Psoas muscle (tissue), 7 donors: ENCODE measurements at regions not wholly inside any gene's neighbourhood (a gene's known extent, or its start where the extent isn't known, plus 50 kb on each side); places are given as distances from the start of the nearest gene placed in this dataset.

Experiments used
- ATAC-seq, 4 donors: fragments of 200-7000 bp; cut with Tn5 transposase; one replicate each; pipeline ENCODE4 v1.9.1; 2020; ENCODE audit warnings: moderate library complexity in 3 of 4, mild to moderate bottlenecking in 2 of 4
- DNase-seq, 2 donors: peaks; one replicate each; pipeline ENCODE4 v3.0.0-alpha.2; 2020
- H3K27ac ChIP-seq: fragments of 200-600 bp; one replicate; pipeline ENCODE4 v1.8.0; 2022
- H3K27me3 ChIP-seq, 3 donors: fragments of 200-600 bp in 1 of 3; one replicate each; pipeline versions ENCODE4 v1.6.1 to v1.8.0; 2013 to 2022; ENCODE audit warnings: low read length in 2 of 3, mild to moderate bottlenecking in 2 of 3, moderate library complexity in 1 of 3; ENCODE audit not compliant: insufficient read depth in 3 of 3
- H3K36me3 ChIP-seq, 2 donors: fragments of 200-600 bp in 1 of 2; one replicate each; pipeline versions ENCODE4 v1.6.1 to v1.8.0; 2013 to 2022; ENCODE audit warnings: low read depth in 1 of 2, mild to moderate bottlenecking in 1 of 2, moderate library complexity in 1 of 2; ENCODE audit not compliant: insufficient read depth in 1 of 2
- H3K4me1 ChIP-seq: fragments of 200-600 bp; one replicate; pipeline ENCODE4 v1.8.0; 2022
- H3K4me3 ChIP-seq: fragments of 200-600 bp; one replicate; pipeline ENCODE4 v1.8.0; 2022; ENCODE audit warnings: mild to moderate bottlenecking
- H3K9me3 ChIP-seq: fragments of 200-600 bp; one replicate; pipeline ENCODE4 v1.8.0; 2022
- CTCF ChIP-seq: fragments of 200-600 bp; IDR thresholded peaks from one replicate; pipeline ENCODE4 v1.8.0; 2022; ENCODE audit warnings: antibody characterized with exemption
- WGBS, 3 donors: extraction: QIAGEN DNeasy Blood & Tissue Kit; methylation state at CpG; one replicate each; pipeline versions ENCODE4 v1.1.6 to v1.1.7; 2013; 5-methylcytosine and 5-hydroxymethylcytosine counted together
- intact Hi-C, 2 donors: fragments of 100-400 bp; cut with DNase I; formaldehyde crosslinking; loops; one replicate each; pipeline versions ENCODE4 v1.11.0 to v1.14.2; 2022
- donor health status: healthy with polysubstance abuse.
- donor health status: DM: no; HTN: no; CAD: no; lungs with moderate emphysema.
- donor health status: Bipolar disorder and iron deficiency.
- donor health status: healthy.
- donor health status: DM: yes; HTN: yes; CAD: no.
- donor health status: DM: no; HTN: no; CAD: no.
- donor health status: DM: yes; HTN: yes; CAD: no.

- H3K27ac ChIP-seq: no peak overlapping the region
- intact Hi-C loops: no loop called here
- no peak overlapping the region for H3K4me3 ChIP-seq
- H3K9me3 ChIP-seq: no peaks in the 10 kb centered on the region
- no peaks in the 10 kb centered on the region for H3K36me3 ChIP-seq
- no peak for ATAC-seq
- H3K4me1 ChIP-seq: no peaks in the 10 kb centered on the region
- DNase-seq: no peak
- WGBS, 3 donors: 36 to 55% (median 37%) methylated on average over 1 of the region's 1 CpG
- no peak for TF ChIP-seq CTCF
- H3K27me3 ChIP-seq: no peaks in the 10 kb centered on the region
Observed at GRCh38 chrX:26580021-26580420, 364.1 kb downstream of the MAGEB5 start.

GRCh38 chrX:26574234-26574633 lies 358.3 kb downstream of the MAGEB5 start:
- no peak overlapping the region for H3K4me3 ChIP-seq
- no peaks in the 10 kb centered on the region for H3K9me3 ChIP-seq
- DNase-seq (no peak), ATAC-seq (no peak)
- intact Hi-C loops: no loop called here
- no peak overlapping the region for H3K27ac ChIP-seq
- no peaks in the 10 kb centered on the region for H3K27me3 ChIP-seq
- no peak for TF ChIP-seq CTCF
- H3K4me1 ChIP-seq: no peaks in the 10 kb centered on the region
- no peaks in the 10 kb centered on the region for H3K36me3 ChIP-seq

GRCh38 chrX:26562156-26562555 lies 346.2 kb downstream of the MAGEB5 start:
- ATAC-seq (no peak), DNase-seq (no peak)
- H3K27ac ChIP-seq: no peak overlapping the region
- no peak for TF ChIP-seq CTCF
- no peaks in the 10 kb centered on the region for H3K4me1 ChIP-seq
- intact Hi-C loops: no loop called here
- H3K4me3 ChIP-seq: no peak overlapping the region
- 6 to 38% (median 27%) methylated on average over 1 of the region's 1 CpG for WGBS, 3 donors
- no peaks in the 10 kb centered on the region for H3K9me3 ChIP-seq
- no peaks in the 10 kb centered on the region for H3K36me3 ChIP-seq
- no peaks in the 10 kb centered on the region for H3K27me3 ChIP-seq

- Histone ChIP-seq H3K4me3 (no peak overlapping the region), H3K4me1 (no peaks in the 10 kb centered on the region), H3K27me3 (no peaks in the 10 kb centered on the region), H3K36me3 (no peaks in the 10 kb centered on the region), H3K27ac (no peak overlapping the region), H3K9me3 (no peaks in the 10 kb centered on the region)
- DNase-seq (no peak), ATAC-seq (no peak)
- intact Hi-C loops: no loop called here
- no peak for TF ChIP-seq CTCF
- WGBS, 3 donors: 71 to 91% (median 81%) methylated on average over 3 of the region's 3 CpGs
Observed at GRCh38 chrX:26559855-26560254, 343.9 kb downstream of the MAGEB5 start.

- intact Hi-C loops: no loop called here
- Histone ChIP-seq H3K4me3 (no peak overlapping the region), H3K36me3 (no peaks in the 10 kb centered on the region), H3K4me1 (no peaks in the 10 kb centered on the region), H3K27ac (no peak overlapping the region), H3K9me3 (no peaks in the 10 kb centered on the region), H3K27me3 (no peaks in the 10 kb centered on the region)
- no peak for TF ChIP-seq CTCF
- ATAC-seq (no peak), DNase-seq (peak in 1 of 2 donors; percentile 35)
- WGBS, 3 donors: 77 to 97% (median 94%) methylated on average over 25 to 29 of the region's 29 CpGs
Observed at GRCh38 chrX:26558719-26559386, 342.9 kb downstream of the MAGEB5 start.
